Stimulated activated CD8-positive, alpha-beta memory T cell treated with anti-CD3 and anti-CD28 coated beads, Interleukin-7, amount 100 ng/mL, for 48 hours (primary cell): ENCODE measurements at regions not wholly inside any gene's neighbourhood (a gene's known extent, or its start where the extent isn't known, plus 50 kb on each side); places are given as distances from the start of the nearest gene placed in this dataset.
"Not testable (repeated sequence)": the region's sequence is repeated elsewhere in the genome, so short reads cannot be mapped to it uniquely, and the experiment has no call there.

Experiments
- DNase-seq, 2 donors: peaks; one replicate each; pipeline ENCODE4 v3.0.0-alpha.2; 2020; ENCODE audit warnings: low read depth in 1 of 2; ENCODE audit errors: extremely low read depth in 1 of 2

DNA sequence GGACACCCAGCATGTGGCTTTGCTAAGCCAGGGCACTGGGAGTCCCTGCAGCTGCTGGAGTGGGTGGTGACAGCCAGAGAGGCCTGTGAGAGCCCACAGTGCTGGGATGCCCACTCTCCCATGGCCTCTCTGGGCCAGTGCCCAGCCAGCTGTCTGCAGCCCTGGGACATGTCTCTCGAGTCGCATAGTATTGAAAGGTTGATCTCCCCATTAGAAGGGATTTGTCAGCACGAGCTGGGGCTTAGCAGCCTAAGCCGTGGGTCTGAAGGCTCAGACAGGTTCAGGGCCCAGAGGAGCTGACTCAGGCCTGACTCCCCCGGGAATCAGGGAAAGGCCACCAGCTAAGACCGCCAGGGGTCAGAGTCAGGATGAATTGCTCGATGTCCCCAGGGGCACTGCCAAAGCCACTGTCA is 53.5 kb downstream of the FOXD2 start:
- no peak for DNase-seq

GRCh38 chr1:47495176-47495713 is 57.4 kb downstream of the FOXD2 start:
- no peak for DNase-seq

DNA sequence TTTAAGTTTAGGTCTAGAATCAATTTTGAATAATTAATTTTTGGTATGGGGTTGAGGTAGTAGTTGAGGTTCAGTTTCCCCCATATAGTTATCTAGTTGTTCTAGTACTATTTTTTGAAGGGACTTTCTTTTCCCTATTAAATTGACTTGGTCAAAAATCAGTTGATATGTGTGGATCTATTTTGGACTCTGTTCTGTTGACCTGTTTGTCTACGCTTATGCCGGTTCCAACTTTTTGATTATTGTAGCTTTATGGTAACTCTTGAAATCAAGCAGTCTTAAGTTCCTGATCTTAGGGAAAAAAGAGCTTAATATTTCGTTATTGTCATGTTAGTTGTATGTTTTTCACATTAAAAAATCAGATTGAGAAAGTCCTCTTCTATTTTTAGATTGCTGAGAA is 60.7 kb downstream of the FOXD2 start:
- DNase-seq: no peak

GRCh38 chr1:47501069-47501468 is 63.2 kb downstream of the FOXD2 start:
- DNase-seq: no peak

DNA sequence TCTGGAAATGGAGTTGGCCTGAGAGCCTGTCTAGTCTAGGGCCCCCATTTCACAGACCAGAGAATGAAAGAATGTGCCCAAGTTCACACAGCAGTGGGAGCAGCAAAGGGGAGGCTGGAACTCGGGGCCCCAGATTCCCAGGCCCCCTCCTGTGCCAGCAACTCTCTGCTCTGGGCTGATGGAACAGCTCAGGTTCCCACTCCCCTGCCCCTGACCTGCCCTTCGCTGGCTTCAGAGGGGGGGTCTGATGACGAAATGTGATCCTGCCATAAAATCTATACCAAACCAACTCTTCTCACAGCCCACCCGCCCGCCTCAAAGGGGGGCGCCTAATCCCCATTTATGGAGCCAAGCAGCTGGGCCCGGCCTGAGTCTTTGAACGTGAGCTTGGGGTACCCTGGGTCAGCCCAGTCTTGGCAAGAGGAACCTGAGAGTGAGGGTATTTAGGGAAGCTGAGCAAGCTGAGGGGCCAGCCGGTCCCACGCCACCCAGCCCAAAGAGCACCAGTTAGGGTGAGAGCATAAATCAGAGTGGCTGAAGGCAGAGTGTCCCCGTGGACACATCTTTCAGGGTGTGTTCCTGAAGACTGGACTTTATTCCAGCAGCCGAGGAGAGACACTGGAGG is 65.0 kb downstream of the FOXD2 start:
- no peak for DNase-seq

GRCh38 chr1:47504840-47505239 is 67.0 kb downstream of the FOXD2 start:
- not testable (repeated sequence) for DNase-seq

DNA sequence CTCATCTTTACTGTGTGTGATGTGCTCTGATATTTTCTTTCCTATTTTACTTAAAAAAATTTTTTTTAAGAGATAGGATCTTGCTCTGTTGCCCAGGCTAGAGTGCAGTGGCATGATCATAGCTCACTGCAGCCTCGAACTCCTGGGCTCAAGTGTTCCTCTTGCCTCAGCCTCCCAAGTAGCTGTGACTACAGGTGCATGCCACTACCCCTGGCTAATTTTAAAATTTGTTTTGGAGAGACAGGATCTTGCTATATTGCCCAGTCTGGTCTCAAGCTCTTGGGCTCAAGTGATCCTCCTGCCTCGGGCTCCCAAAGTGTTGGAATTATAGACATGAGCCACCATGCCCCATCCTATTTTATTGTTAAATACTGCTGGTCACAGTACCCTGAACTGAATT is 67.4 kb downstream of the FOXD2 start:
- no peak for DNase-seq

DNA sequence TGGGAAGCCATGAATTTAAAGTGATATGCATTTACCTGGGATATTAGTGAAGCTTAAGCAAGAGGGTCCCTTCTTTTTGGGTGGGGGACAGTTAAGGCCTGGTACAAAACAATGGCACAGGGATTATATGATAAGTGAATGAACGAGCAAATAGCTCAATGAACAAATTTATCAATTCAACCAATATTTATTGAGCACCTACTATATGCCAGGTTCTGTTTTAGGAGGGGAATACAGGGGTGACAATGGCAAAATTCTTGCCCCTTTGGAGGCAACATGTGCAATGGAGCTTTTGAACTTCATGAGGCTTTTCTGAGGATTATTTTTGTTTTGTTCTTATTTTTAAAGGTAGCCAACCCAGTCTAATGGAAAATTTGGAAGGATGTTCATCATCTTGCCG is 68.2 kb downstream of the FOXD2 start:
- DNase-seq: no peak

DNA sequence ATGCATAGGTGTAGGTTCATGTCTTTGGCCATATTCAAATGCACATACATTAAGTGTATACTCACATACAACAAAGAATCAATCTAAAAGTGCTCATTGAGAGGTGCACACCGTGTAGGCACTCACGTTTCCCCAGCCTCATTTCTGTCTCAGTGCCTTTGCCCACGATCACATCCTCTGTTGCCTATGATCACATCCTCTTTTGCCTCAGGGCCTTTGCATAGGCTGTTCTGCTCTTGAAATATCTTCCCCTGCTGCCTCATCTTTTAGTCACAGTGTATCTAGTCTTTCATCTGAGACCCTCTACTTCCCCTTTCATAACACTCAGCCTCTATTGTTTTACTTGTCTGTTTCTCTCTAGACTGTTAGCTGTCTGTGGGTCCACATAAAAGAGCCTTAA is 69.3 kb downstream of the FOXD2 start:
- DNase-seq: no peak

DNA sequence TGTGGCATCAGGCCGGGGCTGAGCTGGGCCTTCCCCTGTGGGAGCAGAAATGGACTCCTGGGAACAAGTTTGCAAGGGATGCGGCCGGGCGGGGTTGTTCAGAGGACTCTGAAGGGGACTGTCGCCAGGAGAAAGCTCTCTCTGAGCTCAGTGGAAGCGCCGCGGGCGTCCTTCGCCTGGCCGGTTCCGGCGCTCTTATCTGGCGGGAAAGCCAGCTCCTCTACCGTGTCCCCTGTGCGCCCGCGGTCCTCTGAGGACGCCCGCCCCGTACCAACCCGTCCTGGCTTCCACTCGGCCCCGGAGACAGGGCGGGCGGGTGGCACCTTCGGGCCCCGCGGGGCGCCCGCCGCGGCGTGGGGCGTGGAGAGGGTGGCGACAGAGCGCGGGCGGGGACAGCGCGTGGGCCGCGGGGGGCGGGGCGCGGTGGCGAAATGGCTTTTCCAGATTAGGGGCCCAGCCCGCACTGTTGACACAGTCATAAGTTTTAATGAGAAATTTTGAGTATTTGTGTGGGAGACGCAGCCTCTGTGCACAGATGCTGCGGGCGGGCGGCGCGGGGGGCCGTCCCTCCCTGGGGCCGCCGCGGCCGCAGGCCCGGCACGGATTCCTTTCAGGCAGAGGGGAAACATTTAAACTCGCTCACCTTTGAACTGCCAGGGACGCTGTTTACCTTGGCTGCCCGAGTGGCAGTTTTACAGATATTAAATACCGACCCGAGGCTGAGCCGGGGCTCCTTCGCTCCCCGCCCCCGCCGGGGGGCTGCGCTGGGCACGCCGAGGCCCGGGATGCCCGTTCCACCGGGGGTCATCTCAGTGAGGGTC is 70.2 kb downstream of the FOXD2 start:
- DNase-seq: peak; percentile 11 to 25

- no peak for DNase-seq
Measured at GRCh38 chr1:47508702-47509431, 71.0 kb downstream of the FOXD2 start.

DNA sequence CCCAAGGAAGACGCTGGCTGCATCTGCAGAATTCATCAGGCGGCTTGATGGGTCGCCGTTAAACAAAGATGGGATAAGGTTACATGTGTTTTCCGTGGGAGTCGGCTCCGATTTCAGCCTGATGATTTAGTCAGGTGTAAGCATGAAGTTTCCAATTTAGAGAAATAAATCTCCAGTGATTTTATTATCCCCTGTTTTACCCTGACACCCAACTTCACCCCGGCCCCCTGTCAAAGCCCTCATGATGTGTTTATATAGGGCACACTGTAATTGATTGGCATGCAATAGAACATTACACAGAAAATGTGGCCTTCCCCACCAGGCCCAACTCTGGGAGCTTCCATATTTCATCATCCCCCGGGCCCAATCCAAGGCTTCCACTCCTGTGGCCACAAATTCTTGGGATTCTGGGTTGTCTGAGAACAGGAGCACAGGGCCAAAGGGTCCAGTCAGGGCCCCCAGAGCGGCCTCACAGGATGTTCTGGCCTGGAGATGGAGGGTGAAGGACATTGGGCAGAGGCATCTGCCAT is 72.5 kb downstream of the FOXD2 start:
- no peak for DNase-seq

DNA sequence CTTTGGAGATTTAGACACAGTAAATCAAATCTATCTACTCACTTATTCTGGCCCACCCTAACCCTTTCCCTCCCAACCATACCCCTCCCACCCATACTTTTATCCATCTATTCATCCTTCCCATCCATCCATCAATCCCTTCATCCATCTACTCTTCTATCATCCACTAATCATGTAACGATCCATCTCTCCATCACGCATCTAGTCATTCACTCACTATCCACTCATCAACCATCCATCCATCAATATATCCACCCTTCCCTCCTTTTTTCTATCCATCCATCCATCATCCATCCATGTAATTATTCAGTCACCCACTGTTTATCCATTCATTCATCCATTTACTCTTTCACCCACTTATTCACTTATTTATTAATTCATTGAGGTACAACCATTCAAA is 74.0 kb downstream of the FOXD2 start:
- DNase-seq: no peak

GRCh38 chr1:47513393-47513792 is 75.5 kb downstream of the FOXD2 start:
- no peak for DNase-seq

- DNase-seq: no peak
Measured at GRCh38 chr1:47514229-47514628, 76.4 kb downstream of the FOXD2 start.

DNA sequence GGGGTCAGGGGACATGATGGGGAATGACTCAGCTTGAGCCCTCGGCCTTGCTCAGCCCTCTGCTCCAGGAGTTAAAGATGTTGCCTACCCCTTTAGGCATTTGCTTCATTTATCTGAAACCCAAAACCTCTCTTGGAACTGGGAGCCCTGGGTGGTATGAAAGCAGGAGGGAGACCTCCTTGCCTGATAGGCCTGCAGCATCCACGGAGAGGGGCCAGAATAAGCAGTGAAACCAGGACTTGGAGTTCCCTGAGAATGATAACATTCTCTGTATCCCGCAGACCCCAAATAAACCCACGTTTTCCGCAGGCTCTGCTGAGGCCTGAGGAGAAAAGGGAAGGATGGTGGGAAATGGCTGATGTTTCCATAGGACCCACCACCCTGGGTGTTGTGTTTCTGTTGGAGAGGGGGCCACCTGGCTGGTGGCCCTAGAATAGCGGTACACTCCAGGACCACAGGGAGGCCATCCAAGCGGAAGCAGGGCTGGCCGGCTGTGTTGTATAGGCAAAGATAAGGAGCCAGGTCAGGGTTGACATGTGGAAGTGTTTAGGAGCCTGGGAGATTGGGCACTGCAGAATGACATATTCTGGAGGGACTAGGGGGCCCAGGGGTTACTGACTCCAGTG is 77.4 kb downstream of the FOXD2 start:
- no peak for DNase-seq

DNA sequence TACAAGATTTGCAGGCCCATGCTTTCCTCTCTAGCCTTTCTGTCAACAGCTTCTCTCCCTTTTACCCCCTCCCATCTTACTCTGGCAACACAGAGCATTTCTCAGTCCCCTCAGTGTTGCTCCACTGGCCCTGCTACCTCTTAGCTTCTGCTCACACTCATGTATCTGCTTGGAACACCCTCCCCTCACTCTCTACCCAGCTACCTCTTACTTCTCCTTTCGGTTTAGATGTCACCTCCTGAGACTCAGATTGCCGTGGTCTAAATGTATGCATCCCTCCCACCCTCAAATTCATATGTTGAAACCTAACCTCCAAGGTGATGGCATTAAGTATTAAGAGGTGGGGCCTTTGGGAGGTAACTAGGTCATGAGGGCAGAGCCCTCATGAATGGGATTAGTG is 80.1 kb downstream of the FOXD2 start:
- no peak for DNase-seq

- DNase-seq: no peak
Measured at GRCh38 chr1:47519491-47519890, 81.6 kb downstream of the FOXD2 start.

DNA sequence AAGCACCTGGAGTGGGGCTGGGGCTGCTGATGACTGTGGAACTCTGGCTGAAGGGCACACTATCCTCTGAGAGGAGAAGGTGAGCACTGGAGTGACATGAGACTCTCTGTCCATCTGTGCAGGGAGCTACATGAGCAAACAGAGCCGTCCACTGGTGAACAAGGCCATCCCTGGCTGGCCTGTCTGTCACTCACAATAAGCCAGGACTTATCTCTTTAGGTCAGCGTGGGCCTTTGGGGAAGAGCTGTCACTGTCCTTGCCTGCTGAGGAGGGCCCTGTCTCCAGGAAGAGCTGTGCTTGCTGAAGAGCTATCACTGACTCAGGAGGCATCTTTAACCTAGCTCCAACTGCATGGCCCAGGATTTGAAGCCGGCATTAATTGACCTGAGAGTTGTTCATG is 82.1 kb downstream of the FOXD2 start:
- DNase-seq: no peak

DNA sequence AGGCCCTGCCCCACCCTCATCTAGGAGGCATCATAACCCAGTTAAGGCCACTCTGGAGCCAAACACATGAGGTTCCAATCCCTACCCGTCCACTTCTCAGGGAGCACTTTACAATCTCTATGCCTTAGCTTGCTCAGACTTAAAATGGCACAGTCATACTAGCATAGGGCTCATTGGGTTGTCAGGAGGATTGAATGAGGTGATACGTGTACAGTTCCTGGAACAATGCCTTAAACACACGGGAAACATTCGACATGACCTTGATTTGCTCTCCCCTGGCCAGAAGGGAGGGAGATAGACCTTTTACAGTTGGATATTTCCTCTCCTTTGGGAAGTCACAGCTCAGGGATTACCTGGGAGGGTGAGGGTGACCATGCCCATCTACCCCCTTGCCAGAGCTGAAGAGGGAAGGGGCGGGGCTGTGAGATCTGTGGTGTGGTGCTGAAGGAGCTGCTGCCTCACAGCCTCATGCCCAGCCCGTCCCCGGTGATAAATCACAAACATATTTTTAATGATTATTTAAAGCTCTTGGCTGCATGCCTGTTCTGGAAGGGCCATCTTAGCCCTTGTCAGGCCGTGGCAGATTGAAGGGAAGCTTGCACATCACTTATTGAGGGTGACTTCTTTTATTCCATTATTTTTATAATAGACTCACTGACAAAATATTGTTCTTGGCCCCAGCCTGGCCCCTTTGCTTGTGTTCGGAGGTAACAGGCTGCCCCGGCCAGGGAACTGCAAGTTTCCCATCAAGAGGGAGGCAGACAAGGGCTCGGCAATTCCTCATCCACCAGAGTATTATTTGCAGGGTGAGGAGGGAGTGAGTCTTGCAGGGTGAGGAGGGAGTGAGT is 83.4 kb downstream of the FOXD2 start:
- DNase-seq: no peak
